Kidney glomerular epithelial cell (primary cell): ENCODE measurements at regions not wholly inside any gene's neighbourhood (a gene's known extent, or its start where the extent isn't known, plus 50 kb on each side); places are given as distances from the start of the nearest gene placed in this dataset.
"Not testable (repeated sequence)": the region's sequence is repeated elsewhere in the genome, so short reads cannot be mapped to it uniquely, and the experiment has no call there.

ENCODE experiments used
- DNase-seq: peaks from one replicate; lab custom pipeline; 2025; lab: John Stamatoyannopoulos, UW

GRCh38 chr3:181330257-181330656, 340.7 kb upstream of the DNAJC19 start:
- DNase-seq: no peak

- DNase-seq: no peak
These were observed 339.5 kb upstream of the DNAJC19 start for GRCh38 chr3:181329024-181329423.

DNA sequence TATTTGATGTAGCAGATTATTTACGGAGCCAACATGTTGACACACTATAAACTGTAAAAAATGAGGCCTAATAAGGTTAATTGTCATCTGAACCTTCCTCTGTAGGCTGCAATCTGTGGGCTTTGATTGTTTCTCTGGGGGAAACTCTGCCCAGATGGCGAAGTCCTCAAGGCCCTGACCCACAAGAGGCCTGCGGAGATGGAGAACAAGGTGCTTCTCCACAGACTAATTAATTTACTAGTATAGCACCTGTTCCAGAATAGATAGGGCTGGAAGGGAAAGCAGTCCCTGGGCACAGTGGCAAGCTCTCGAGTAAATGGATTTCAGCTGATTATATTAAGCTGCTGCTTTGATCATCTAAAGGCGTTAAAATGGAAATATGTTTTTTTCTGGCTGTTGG, 338.8 kb upstream of the DNAJC19 start:
- DNase-seq: no peak

- DNase-seq: no peak
These were observed 337.8 kb upstream of the DNAJC19 start for GRCh38 chr3:181327349-181327748.

DNA sequence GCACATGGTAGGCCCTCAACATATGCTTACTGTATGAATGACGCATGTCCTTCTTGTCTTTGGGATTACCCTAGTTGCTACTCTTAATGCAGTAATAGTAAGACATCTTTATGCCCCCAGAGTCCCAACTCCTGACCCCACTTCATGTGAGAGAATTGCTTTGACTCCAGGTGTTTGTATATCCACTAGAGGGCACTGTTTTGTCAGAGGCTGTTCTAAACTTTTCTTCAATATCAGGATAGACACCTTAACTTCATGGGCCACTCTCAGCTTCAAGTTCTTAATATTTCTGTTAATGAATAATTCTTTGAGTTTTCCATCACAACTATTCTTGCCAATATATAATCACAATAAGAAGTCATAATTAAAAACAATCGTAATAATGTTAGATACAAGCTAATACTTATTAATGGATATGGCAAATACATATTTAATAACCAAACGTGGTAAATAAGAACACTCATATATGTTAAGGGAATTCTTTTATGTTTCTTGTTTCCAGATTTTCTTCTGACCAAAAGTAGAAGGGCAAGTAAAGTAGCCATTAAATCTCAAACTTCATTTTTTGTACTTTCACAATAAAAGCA, 337.2 kb upstream of the DNAJC19 start:
- DNase-seq: peak; percentile 52

- DNase-seq: not testable (repeated sequence)
These were observed 335.0 kb upstream of the DNAJC19 start for GRCh38 chr3:181324516-181324915.

- DNase-seq: no peak
These were observed 328.8 kb upstream of the DNAJC19 start for GRCh38 chr3:181318321-181318720.

DNA sequence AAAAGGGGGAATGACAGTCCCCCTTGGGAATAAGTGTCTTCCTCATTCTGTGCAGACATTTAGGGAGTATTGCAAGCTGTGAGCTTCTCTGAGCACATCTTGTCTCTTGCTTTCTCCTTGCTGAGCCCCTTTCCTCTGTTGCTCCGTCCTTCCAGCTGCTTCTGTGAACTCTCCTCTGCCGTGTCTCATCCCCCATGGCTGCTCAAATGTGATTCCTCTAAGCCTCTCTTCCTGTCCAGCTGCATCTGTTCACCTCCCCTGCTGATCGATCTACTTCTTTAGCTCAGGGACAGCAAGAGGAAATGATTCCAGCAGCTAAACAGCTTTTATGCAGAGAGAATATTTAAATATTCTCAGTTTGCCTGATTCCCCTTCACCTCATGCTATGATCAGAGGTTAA, 328.0 kb upstream of the DNAJC19 start:
- DNase-seq: no peak

DNA sequence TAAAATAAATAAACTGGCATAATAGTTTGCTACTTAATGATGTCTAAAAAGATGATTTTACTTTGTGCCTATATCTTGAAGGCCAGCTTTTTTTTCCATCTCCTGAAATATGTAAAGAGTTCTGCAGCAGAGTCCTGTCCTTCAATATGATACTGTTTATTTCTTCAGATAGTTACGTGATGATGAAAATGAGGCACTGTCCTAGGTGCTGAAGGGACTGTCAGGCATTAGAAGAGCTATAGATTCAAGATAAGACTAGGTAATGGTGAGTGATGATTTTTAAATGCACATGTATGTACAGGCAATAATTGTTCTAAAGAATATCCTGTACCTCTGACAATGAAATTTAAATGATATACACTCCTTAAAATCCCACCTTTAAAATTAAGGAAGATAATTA, 326.9 kb upstream of the DNAJC19 start:
- no peak for DNase-seq

DNA sequence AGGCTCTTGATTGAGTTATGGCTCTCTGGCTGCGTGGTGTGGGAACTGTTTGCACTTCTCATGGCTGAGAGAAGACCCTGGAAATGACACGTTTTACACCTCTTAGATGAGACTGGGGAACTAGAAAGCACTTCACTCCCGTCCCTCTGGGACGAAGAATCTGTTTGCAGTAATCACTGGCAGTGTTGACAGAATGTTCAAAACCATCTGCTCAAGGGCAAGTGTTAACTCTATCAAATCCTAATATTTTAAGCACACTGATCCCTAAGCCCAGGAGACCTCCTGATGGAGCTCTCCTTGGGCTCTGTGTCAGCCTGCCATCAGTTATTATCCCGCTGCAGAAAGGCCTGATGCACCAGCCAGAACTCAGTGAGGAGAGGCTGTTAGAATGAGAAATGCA, 323.8 kb upstream of the DNAJC19 start:
- DNase-seq: no peak

DNA sequence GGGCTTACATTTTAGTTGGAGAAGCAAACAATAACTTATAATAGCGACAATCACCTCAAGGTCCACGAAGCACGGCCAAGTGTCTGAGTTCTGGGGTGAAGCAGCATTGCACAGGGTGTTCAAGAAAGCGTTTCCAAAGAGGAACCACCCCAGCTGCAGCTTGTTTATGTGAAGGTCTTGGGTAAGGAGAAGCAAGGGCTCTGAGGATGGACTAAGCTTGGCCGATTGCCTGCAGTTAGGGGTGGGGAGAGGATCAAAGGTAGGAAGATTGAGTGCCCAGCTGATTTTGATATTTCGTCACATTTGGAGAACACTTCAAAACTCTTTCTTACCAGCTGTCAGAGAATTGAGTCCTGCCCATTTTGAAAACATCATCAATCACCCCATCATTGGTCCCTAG, 321.6 kb upstream of the DNAJC19 start:
- no peak for DNase-seq

DNA sequence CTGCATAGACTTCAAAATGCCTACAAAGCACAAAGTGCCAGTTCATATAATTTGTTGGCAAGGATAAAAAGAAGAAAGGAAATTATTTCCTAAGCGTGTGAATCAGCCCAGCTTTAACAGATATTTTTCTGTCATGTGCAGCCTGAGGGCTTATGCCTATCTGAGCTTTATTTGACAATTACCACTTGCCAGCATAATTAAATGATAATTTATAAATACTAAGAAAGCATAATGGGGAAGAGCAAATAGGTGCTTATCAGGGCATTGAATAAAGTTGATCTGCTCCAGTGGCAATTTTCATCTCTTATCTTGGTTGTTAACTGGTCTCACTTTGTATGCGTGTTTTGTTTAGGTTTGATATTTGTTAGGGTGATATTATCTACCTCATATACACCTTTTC, 313.4 kb upstream of the DNAJC19 start:
- DNase-seq: no peak

DNA sequence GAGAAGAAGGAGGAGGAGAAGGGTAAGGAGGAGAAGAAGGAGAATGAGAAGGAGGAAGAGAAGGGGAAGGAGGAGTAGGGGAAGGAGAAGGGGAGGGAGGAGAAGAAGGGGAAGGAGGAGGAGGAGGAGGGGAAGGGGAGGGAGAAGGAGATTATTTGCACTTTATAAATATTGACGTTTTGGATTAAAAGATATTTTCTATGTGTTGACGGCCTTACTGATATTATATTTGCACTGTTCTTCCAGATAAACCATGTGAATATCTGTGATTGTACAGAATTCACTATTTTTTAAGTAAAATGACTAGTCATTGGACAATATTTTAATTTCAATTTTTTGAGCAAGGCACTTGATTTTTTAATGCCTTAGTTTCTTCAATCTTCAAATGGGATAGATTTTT, 310.5 kb upstream of the DNAJC19 start:
- DNase-seq: no peak

- DNase-seq: no peak
These were observed 308.9 kb upstream of the DNAJC19 start for GRCh38 chr3:181298421-181298820.

GRCh38 chr3:181292984-181293383, 303.4 kb upstream of the DNAJC19 start:
- peak; percentile 39 for DNase-seq

GRCh38 chr3:181290941-181291340, 301.4 kb upstream of the DNAJC19 start:
- no peak for DNase-seq

- no peak for DNase-seq
These were observed 299.8 kb upstream of the DNAJC19 start for GRCh38 chr3:181289306-181289705.

DNA sequence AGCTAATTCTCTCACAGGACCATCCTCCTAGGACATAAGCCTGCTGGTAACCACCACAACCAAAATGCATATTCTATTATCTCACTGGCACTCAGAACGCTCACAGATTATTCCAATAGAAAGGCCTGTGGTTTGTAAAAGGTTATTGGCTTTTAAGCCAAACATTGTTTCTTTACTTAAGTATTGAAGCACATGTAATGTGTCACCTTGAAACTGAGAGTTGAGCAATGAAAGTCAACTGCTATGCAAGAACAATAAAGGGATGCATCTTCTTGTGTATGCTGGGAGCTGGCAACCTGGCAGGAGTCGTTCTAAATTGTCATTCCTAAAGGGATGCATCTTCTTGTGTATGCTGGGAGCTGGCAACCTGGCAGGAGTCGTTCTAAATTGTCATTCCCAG, 298.6 kb upstream of the DNAJC19 start:
- DNase-seq: no peak

GRCh38 chr3:181279239-181279565, 289.7 kb upstream of the DNAJC19 start:
- no peak for DNase-seq

DNA sequence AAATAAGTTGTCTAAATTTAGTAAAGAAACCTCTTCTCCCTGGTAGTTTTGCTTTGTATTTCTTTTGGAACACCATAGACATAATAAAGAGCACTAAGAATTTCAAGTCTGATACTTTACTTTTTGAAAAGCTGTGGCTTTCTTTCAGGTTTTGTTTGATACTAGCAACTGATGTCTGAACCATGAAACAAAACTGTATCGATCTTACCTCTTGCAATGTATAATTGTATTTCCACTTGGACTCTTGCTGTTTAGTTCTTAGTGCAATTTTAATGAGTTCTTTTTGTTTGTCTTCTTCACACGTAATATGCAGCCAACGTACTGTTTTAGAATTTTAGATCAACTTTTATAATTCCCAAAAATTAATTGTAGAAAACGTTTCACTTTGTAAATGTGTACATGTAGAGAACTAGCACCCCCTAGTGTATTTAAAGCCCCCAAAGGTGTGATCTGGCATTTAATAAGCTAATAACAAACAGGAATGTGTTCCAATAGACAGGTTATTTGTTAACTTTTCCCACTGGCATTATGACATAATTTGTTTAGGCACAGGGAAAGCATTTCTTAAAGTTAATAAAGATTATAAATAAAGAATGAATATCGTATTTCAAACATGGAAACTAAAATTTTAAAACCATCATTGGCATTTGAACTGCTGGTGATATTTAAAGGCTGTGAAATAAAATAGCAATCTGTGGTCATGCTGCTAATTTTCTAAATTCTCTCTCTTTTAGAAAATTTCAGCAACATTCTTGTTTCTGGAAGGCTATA, 289.1 kb upstream of the DNAJC19 start:
- no peak for DNase-seq

GRCh38 chr3:181276358-181276896, 286.9 kb upstream of the DNAJC19 start:
- no peak for DNase-seq

GRCh38 chr3:181274025-181274424, 284.5 kb upstream of the DNAJC19 start:
- no peak for DNase-seq

- no peak for DNase-seq
These were observed 277.8 kb upstream of the DNAJC19 start for GRCh38 chr3:181267312-181267711.
